HepG2 (cell line): ENCODE measurements at regions not wholly inside any gene's neighbourhood (a gene's known extent, or its start where the extent isn't known, plus 50 kb on each side); places are given as distances from the start of the nearest gene placed in this dataset.

Experiments
- ATAC-seq: fragments of 200-7000 bp; cut with Tn5 transposase; 3 replicates; pipeline ENCODE4 v1.9.1; 2020; ENCODE audit warnings: mild to moderate bottlenecking, moderate library complexity
- BruUV-seq: library from RNA; stranded (reverse); fragments of 400-500 nt; replicated peaks from 2 replicates; lab custom pipeline; 2021; lab: Mats Ljungman, UMichigan
- CTCF ChIA-PET: fragments of 300-600 bp; formaldehyde crosslinking; extraction: SDS; loops from one replicate; lab custom pipeline; 2021; ENCODE audit warnings: low total read pairs, inconsistent platforms, low intra/inter-chr PET ratio; lab: Yijun Ruan, JAX
- POLR2A ChIA-PET: fragments of 350-600 bp; sonication (Branson Sonifier 250); formaldehyde crosslinking; loops from one replicate; lab custom pipeline; 2020; ENCODE audit warnings: antibody characterized with exemption, inconsistent platforms; lab: Yijun Ruan, JAX
- DNase-seq: peaks from one replicate; pipeline ENCODE4 v3.0.0-alpha.2; 2015; ENCODE audit warnings: low spot score
- FAIRE-seq: peaks from 3 replicates; lab custom pipeline; 2011; peaks lifted over from hg19 to GRCh38; lab: Jason Lieb, UNC
- H2AFZ ChIP-seq: one replicate; pipeline ENCODE4 v1.6.1; 2011; ENCODE audit warnings: low read length, inconsistent platforms
- H3K27ac ChIP-seq: fragments of 300-600 bp; 3 replicates; pipeline ENCODE4 v1.8.0; 2011; ENCODE audit warnings: mixed run types, mild to moderate bottlenecking, mixed read lengths, low read length, inconsistent platforms; ENCODE audit not compliant: insufficient read depth; ENCODE audit errors: extremely low read length
- H3K27me3 ChIP-seq, 2 experiments: fragments of 200-600 bp in 1 of 2; 2 replicates in 1 of 2; 3 replicates in 1 of 2; pipeline versions ENCODE4 v1.6.0 to v1.8.0; 2011; ENCODE audit warnings: low read length in 2 of 2, mild to moderate bottlenecking in 2 of 2, moderate library complexity in 2 of 2, inconsistent platforms in 1 of 2; ENCODE audit not compliant: insufficient read depth in 2 of 2, control insufficient read depth in 1 of 2
- H3K36me3 ChIP-seq, 2 experiments: fragments of 200-600 bp in 1 of 2; replicated peaks in 1 of 2; 2 replicates in 1 of 2; 3 replicates in 1 of 2; pipeline versions ENCODE4 v1.5.1 to v1.8.0; 2011; ENCODE audit warnings: low read length in 2 of 2, inconsistent platforms in 1 of 2; ENCODE audit not compliant: insufficient read depth in 2 of 2, control insufficient read depth in 1 of 2
- H3K4me1 ChIP-seq: 2 replicates; pipeline ENCODE4 v1.5.1; 2012; ENCODE audit warnings: low read length, inconsistent platforms; ENCODE audit not compliant: insufficient read depth
- H3K4me2 ChIP-seq: 2 replicates; pipeline ENCODE4 v1.6.0; 2011; ENCODE audit warnings: low read depth, low read length, inconsistent platforms
- H3K4me3 ChIP-seq, 3 experiments: fragments of 200-600 bp in 1 of 3; sonication (generic), shearing (Covaris generic) in 1 of 3; replicated peaks in 1 of 3; 2 replicates each; pipeline ENCODE4 v1.5.1; 2011 to 2016; ENCODE audit warnings: low read length in 3 of 3, inconsistent platforms in 2 of 3, low read depth in 2 of 3, mild to moderate bottlenecking in 2 of 3, control low read depth in 1 of 3, mixed read lengths in 1 of 3; ENCODE audit not compliant: insufficient read depth in 1 of 3
- H3K79me2 ChIP-seq: one replicate; pipeline ENCODE4 v1.6.1; 2011; ENCODE audit warnings: low read length, inconsistent platforms; ENCODE audit not compliant: insufficient read depth
- H3K9ac ChIP-seq: 2 replicates; pipeline ENCODE4 v1.6.0; 2011; ENCODE audit warnings: mild to moderate bottlenecking, low read depth, low read length, inconsistent platforms; ENCODE audit not compliant: insufficient read depth
- H3K9me3 ChIP-seq: 2 replicates; pipeline ENCODE4 v1.5.1; 2012; ENCODE audit warnings: mild to moderate bottlenecking, low read length
- H4K20me1 ChIP-seq: 2 replicates; pipeline ENCODE4 v1.6.0; 2011; ENCODE audit warnings: inconsistent platforms, mild to moderate bottlenecking, low read length, moderate library complexity; ENCODE audit not compliant: insufficient read depth
- CEBPB ChIP-seq: IDR thresholded peaks from 2 replicates; pipeline ENCODE4 v1.6.1; 2011; ENCODE audit warnings: low read depth, low read length, improper control_type of control experiment, borderline replicate concordance
- ERF ChIP-seq: IDR thresholded peaks from 2 replicates; pipeline ENCODE4 v1.6.1; 2018; ENCODE audit warnings: missing biosample characterization, missing genetic modification reagents
- HDAC2 ChIP-seq: sonication (generic); formaldehyde crosslinking; IDR thresholded peaks from 2 replicates; pipeline ENCODE4 v1.4.0; 2020; ENCODE audit warnings: missing genetic modification reagents
- NR3C1 ChIP-seq: sonication (generic); formaldehyde crosslinking; IDR thresholded peaks from 2 replicates; pipeline ENCODE4 v1.4.0; 2020; ENCODE audit warnings: missing genetic modification reagents
- POGZ ChIP-seq: sonication (generic); formaldehyde crosslinking; IDR thresholded peaks from 2 replicates; pipeline ENCODE4 v1.4.0; 2020; ENCODE audit warnings: mild to moderate bottlenecking, missing genetic modification reagents
- WGBS: methylation state at CpG from one replicate; pipeline ENCODE4 v1.1.6; 2017; ENCODE audit warnings: low lambda C conversion rate; 5-methylcytosine and 5-hydroxymethylcytosine counted together
- in situ Hi-C: cut with HindIII; loops from 2 replicates; pipeline ENCODE4 v1.10.0; 2017; ENCODE audit warnings: low pct_unique_long_range_greater_than_20kb; ENCODE audit not compliant: extremely low pct_ligation_motif_present
- intact Hi-C: fragments of 100-400 bp; cut with micrococcal nuclease; formaldehyde crosslinking; loops from one replicate; pipeline ENCODE4 v1.10.0; 2022; ENCODE audit not compliant: unreplicated experiment
- TF ChIP-seq, protein P1 (sequence below): sonication (generic); formaldehyde crosslinking; IDR thresholded peaks from 2 replicates; pipeline ENCODE4 v1.4.0; 2020; ENCODE audit warnings: missing genetic modification reagents
- TF ChIP-seq, protein P2 (sequence below): sonication (generic); formaldehyde crosslinking; IDR thresholded peaks from 2 replicates; pipeline ENCODE4 v1.4.0; 2020; ENCODE audit warnings: missing genetic modification reagents
- TF ChIP-seq, protein P3 (sequence below): IDR thresholded peaks from 2 replicates; pipeline ENCODE4 v1.6.1; 2012; ENCODE audit warnings: inconsistent platforms
- TF ChIP-seq, protein P4 (sequence below): sonication (generic); formaldehyde crosslinking; IDR thresholded peaks from 2 replicates; pipeline ENCODE4 v1.5.1; 2020; ENCODE audit warnings: missing genetic modification reagents, mild to moderate bottlenecking, borderline replicate concordance

DNA sequence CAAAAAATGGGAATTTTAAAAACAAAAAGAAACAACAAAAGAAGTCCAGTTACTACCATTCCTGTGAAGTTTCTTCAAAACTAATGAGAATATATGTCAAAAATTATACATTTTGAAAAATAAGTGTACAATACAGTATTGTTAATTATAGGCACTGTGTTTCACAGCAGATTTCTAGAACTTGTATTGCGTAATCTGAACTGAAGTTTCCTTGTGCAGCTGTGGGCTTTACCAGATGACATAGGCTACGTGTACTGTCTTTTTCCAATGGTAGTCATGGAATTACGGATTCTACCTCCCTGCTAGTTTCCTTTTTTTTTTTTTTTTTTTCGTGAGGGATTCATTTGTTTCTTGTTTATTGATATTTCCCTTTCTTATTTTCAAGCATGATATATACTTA, 113.8 kb upstream of the GABRA2 start:
- Histone ChIP-seq H3K9ac (no peak overlapping the region), H3K4me1 (no peaks in the 10 kb centered on the region), H2AFZ (no peak overlapping the region), H3K4me2 (no peak overlapping the region), H3K27me3 (no peaks in the 10 kb centered on the region), H3K9me3 (no peaks in the 10 kb centered on the region), H4K20me1 (no peaks in the 10 kb centered on the region), H3K4me3 (no peak overlapping the region), H3K36me3 (no peaks in the 10 kb centered on the region), H3K79me2 (no peaks in the 10 kb centered on the region), H3K27ac (no peak overlapping the region)
- CTCF ChIA-PET: no interaction called here
- TF ChIP-seq HDAC2 (CRISPR knock-in tag): no peak
- TF ChIP-seq, protein P1, sequence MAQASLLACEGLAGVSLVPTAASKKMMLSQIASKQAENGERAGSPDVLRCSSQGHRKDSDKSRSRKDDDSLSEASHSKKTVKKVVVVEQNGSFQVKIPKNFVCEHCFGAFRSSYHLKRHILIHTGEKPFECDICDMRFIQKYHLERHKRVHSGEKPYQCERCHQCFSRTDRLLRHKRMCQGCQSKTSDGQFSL (CRISPR knock-in tag): no peak
- TF ChIP-seq ERF (CRISPR knock-in tag): no peak
- TF ChIP-seq CEBPB: peak; percentile 75
- intact Hi-C loops (no loop called here), in situ Hi-C loops (no loop called here)
- DNase-seq: no peak
- 3% methylated on average over 4 of the region's 4 CpGs for WGBS
- FAIRE-seq: no peak
- BruUV-seq: no TSS peak
- POLR2A ChIA-PET: no interaction called here
- no peak for ATAC-seq

DNA sequence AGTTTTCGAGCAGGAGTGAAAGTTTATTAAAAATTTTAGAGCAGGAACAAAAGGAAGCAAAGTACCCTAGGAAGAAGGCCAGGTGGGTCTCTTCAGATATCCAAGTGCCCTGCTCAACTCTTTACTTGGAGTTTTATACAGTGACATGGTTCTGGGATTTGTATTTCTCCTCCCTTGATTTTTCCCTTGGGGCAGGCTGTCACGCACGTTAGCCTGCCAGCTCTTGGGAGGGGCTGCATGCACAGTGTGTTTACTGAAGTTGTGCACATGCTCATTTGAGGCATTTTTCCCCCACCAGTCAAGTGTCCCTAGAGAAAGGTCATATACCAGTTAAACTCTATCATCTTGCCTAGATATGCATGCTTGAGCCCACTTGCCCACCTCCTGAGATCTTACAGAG, 102.5 kb upstream of the GABRA2 start:
- 0% methylated on average over 3 of the region's 3 CpGs for WGBS
- ChIA-PET POLR2A (no interaction called here), CTCF (no interaction called here)
- H3K4me3 ChIP-seq: no peak overlapping the region
- no peak for ATAC-seq
- H3K4me2 ChIP-seq: no peak overlapping the region
- intact Hi-C loops (no loop called here), in situ Hi-C loops (no loop called here)
- H3K27ac ChIP-seq: no peak overlapping the region
- no peak for FAIRE-seq
- TF ChIP-seq NR3C1 (CRISPR knock-in tag) (no peak), POGZ (CRISPR knock-in tag) (no peak)
- TF ChIP-seq, protein P2, sequence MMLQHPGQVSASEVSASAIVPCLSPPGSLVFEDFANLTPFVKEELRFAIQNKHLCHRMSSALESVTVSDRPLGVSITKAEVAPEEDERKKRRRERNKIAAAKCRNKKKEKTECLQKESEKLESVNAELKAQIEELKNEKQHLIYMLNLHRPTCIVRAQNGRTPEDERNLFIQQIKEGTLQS (CRISPR knock-in tag): no peak
- TF ChIP-seq, protein P3, sequence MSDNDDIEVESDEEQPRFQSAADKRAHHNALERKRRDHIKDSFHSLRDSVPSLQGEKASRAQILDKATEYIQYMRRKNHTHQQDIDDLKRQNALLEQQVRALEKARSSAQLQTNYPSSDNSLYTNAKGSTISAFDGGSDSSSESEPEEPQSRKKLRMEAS: no peak
- TF ChIP-seq, protein P4, sequence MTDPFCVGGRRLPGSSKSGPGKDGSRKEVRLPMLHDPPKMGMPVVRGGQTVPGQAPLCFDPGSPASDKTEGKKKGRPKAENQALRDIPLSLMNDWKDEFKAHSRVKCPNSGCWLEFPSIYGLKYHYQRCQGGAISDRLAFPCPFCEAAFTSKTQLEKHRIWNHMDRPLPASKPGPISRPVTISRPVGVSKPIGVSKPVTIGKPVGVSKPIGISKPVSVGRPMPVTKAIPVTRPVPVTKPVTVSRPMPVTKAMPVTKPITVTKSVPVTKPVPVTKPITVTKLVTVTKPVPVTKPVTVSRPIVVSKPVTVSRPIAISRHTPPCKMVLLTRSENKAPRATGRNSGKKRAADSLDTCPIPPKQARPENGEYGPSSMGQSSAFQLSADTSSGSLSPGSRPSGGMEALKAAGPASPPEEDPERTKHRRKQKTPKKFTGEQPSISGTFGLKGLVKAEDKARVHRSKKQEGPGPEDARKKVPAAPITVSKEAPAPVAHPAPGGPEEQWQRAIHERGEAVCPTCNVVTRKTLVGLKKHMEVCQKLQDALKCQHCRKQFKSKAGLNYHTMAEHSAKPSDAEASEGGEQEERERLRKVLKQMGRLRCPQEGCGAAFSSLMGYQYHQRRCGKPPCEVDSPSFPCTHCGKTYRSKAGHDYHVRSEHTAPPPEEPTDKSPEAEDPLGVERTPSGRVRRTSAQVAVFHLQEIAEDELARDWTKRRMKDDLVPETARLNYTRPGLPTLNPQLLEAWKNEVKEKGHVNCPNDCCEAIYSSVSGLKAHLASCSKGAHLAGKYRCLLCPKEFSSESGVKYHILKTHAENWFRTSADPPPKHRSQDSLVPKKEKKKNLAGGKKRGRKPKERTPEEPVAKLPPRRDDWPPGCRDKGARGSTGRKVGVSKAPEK (CRISPR knock-in tag): no peak
- H3K9ac ChIP-seq: no peak overlapping the region
- DNase-seq: no peak
- H3K4me1 ChIP-seq: no peaks in the 10 kb centered on the region
- no peaks in the 10 kb centered on the region for H3K79me2 ChIP-seq
- BruUV-seq: no TSS peak
- H3K9me3 ChIP-seq: peaks cover 5% of the 10 kb centered on the region; the same call in 1 of the 2 replicates
- H3K36me3 ChIP-seq: no peaks in the 10 kb centered on the region
- no peak overlapping the region for H2AFZ ChIP-seq
- no peaks in the 10 kb centered on the region for H4K20me1 ChIP-seq
- H3K27me3 ChIP-seq: no peaks in the 10 kb centered on the region
